ENCODE measurements at regions not wholly inside any gene's neighbourhood (a gene's known extent, or its start where the extent isn't known, plus 50 kb on each side); places are given as distances from the start of the nearest gene placed in this dataset.

- Histone ChIP-seq H3K4me3 (ENCODE audit: low read depth, low read length) (no peak overlapping the region), H3K27me3 (no peaks in the 10 kb centered on the region), H3K4me1 (no peaks in the 10 kb centered on the region), H3K36me3 (no peaks in the 10 kb centered on the region), H3K9me3 (no peaks in the 10 kb centered on the region)
- no peak for DNase-seq
- TF ChIP-seq CTCF (IDR thresholded peaks at IDR 0.05; ENCODE audit: low read depth, low read length), result no peak
These were observed 452.9 kb upstream of the CXADR start for GRCh38 chr21:17059936-17060335.

GRCh38 chr21:17066006-17066405, 446.8 kb upstream of the CXADR start:
- Histone ChIP-seq H3K4me3 (ENCODE audit: low read depth, low read length) (no peak overlapping the region), H3K4me1 (peaks cover 15% of the 10 kb centered on the region), H3K9me3 (no peaks in the 10 kb centered on the region), H3K27me3 (no peaks in the 10 kb centered on the region), H3K36me3 (no peaks in the 10 kb centered on the region)
- TF ChIP-seq CTCF (IDR thresholded peaks at IDR 0.05; ENCODE audit: low read depth, low read length), result no peak
- DNase-seq, result no peak

- Histone ChIP-seq H3K4me1 (peaks cover 16% of the 10 kb centered on the region), H3K4me3 (ENCODE audit: low read depth, low read length) (no peak overlapping the region), H3K27me3 (no peaks in the 10 kb centered on the region), H3K36me3 (no peaks in the 10 kb centered on the region), H3K9me3 (no peaks in the 10 kb centered on the region)
- DNase-seq, result no peak
- TF ChIP-seq CTCF (IDR thresholded peaks at IDR 0.05; ENCODE audit: low read depth, low read length), result no peak
These were observed 441.8 kb upstream of the CXADR start for GRCh38 chr21:17071093-17071492.

GRCh38 chr21:17081193-17081592, 431.6 kb upstream of the CXADR start:
- no peak overlapping the region for H3K4me3 ChIP-seq (ENCODE audit: low read depth, low read length)

GRCh38 chr21:17082843-17083483, 429.9 kb upstream of the CXADR start:
- Histone ChIP-seq H3K9me3 (no peaks in the 10 kb centered on the region), H3K27me3 (no peaks in the 10 kb centered on the region), H3K4me3 (ENCODE audit: low read depth, low read length) (no peak overlapping the region), H3K36me3 (no peaks in the 10 kb centered on the region), H3K4me1 (peaks cover 9% of the 10 kb centered on the region; the same call in 1 of the 2 replicates)
- TF ChIP-seq CTCF (IDR thresholded peaks at IDR 0.05; ENCODE audit: low read depth, low read length), result peak; percentile 23
- DNase-seq, result no peak

More at GRCh38 chr21:17081193-17081592, 431.6 kb upstream of the CXADR start:
- no peak for DNase-seq
- no peaks in the 10 kb centered on the region for H3K27me3 ChIP-seq
- H3K4me1 ChIP-seq, result peaks cover 9% of the 10 kb centered on the region; the same call in 1 of the 2 replicates
- H3K36me3 ChIP-seq, result no peaks in the 10 kb centered on the region
- no peak for TF ChIP-seq CTCF (IDR thresholded peaks at IDR 0.05; ENCODE audit: low read depth, low read length)
- H3K9me3 ChIP-seq, result no peaks in the 10 kb centered on the region

GRCh38 chr21:17085707-17086106, 427.1 kb upstream of the CXADR start:
- H3K4me1 ChIP-seq, result peaks cover 9% of the 10 kb centered on the region; the same call in 1 of the 2 replicates
- no peaks in the 10 kb centered on the region for H3K36me3 ChIP-seq
- no peaks in the 10 kb centered on the region for H3K27me3 ChIP-seq
- no peak for DNase-seq
- no peak for TF ChIP-seq CTCF (IDR thresholded peaks at IDR 0.05; ENCODE audit: low read depth, low read length)
- no peak overlapping the region for H3K4me3 ChIP-seq (ENCODE audit: low read depth, low read length)
- H3K9me3 ChIP-seq, result no peaks in the 10 kb centered on the region
